GM12878 (cell line): ENCODE measurements at regions not wholly inside any gene's neighbourhood (a gene's known extent, or its start where the extent isn't known, plus 50 kb on each side); places are given as distances from the start of the nearest gene placed in this dataset.

Experiments
- ATAC-seq: fragments of 200-7000 bp; cut with Tn5 transposase; 3 replicates; pipeline ENCODE4 v1.9.1; 2020; ENCODE audit warnings: mild to moderate bottlenecking, moderate library complexity
- BruUV-seq: library from RNA; stranded (reverse); fragments of 400-500 nt; replicated peaks from 2 replicates; lab custom pipeline; 2021; lab: Mats Ljungman, UMichigan
- CTCF ChIA-PET: fragments of 300-600 bp; sonication (Branson Sonifier 250); formaldehyde crosslinking; extraction: SDS; loops from one replicate; lab custom pipeline; 2021; ENCODE audit warnings: inconsistent platforms; lab: Yijun Ruan, JAX
- POLR2A ChIA-PET: fragments of 350-600 bp; formaldehyde crosslinking; extraction: SDS; loops from one replicate; lab custom pipeline; 2021; ENCODE audit warnings: inconsistent platforms; lab: Charles Lee
- RAD21 ChIA-PET: fragments of 300-600 bp; sonication (Branson Sonifier 250); formaldehyde crosslinking; loops from one replicate; lab custom pipeline; 2023; ENCODE audit warnings: antibody characterized with exemption; ENCODE audit not compliant: unreplicated experiment; lab: Charles Lee
- SMC1A ChIA-PET: fragments of 300-600 bp; sonication (Branson Sonifier 250); formaldehyde crosslinking; loops from one replicate; lab custom pipeline; 2023; ENCODE audit not compliant: unreplicated experiment, uncharacterized antibody; lab: Charles Lee
- DNase-seq: peaks from one replicate; pipeline ENCODE4 v3.0.0-alpha.2; 2011; ENCODE audit warnings: low read depth, low spot score
- FAIRE-seq: peaks from 3 replicates; lab custom pipeline; 2011; peaks lifted over from hg19 to GRCh38; lab: Jason Lieb, UNC
- H2AFZ ChIP-seq: 2 replicates; pipeline ENCODE4 v1.6.0; 2011; ENCODE audit warnings: low read depth, low read length, control low read depth; ENCODE audit not compliant: control insufficient read depth
- H3K27ac ChIP-seq: 2 replicates; pipeline ENCODE4 v1.5.1; 2011; ENCODE audit warnings: control low read depth; ENCODE audit not compliant: control insufficient read depth, insufficient read depth
- H3K27me3 ChIP-seq, 2 experiments: replicated peaks in 1 of 2; 2 replicates each; pipeline versions ENCODE4 v1.6.0 to v1.6.1; 2011; ENCODE audit warnings: low read length in 1 of 2; ENCODE audit not compliant: control insufficient read depth in 2 of 2, insufficient read depth in 2 of 2
- H3K36me3 ChIP-seq, 2 experiments: 2 replicates each; pipeline ENCODE4 v1.5.1; 2011; ENCODE audit warnings: low read length in 1 of 2; ENCODE audit not compliant: control insufficient read depth in 2 of 2, insufficient read depth in 2 of 2
- H3K4me1 ChIP-seq: 2 replicates; pipeline ENCODE4 v1.6.1; 2011; ENCODE audit warnings: mild to moderate bottlenecking, low read length, moderate library complexity, mixed read lengths; ENCODE audit not compliant: control insufficient read depth, insufficient read depth
- H3K4me2 ChIP-seq: 2 replicates; pipeline ENCODE4 v1.6.0; 2011; ENCODE audit warnings: control low read depth; ENCODE audit not compliant: control insufficient read depth, insufficient read depth
- H3K4me3 ChIP-seq: fragments of 200-600 bp; sonication (generic); 2 replicates; pipeline ENCODE4 v1.5.1; 2016
- H3K79me2 ChIP-seq: 2 replicates; pipeline ENCODE4 v1.6.0; 2011; ENCODE audit warnings: low read length; ENCODE audit not compliant: control insufficient read depth, insufficient read depth
- H3K9ac ChIP-seq: 2 replicates; pipeline ENCODE4 v1.8.0; 2011; ENCODE audit warnings: low read length, control low read depth, mixed read lengths; ENCODE audit not compliant: control insufficient read depth, insufficient read depth
- H3K9me3 ChIP-seq: replicated peaks from 3 replicates; pipeline ENCODE4 v1.5.1; 2011; ENCODE audit warnings: mild to moderate bottlenecking, low read length; ENCODE audit not compliant: control insufficient read depth, insufficient read depth
- H4K20me1 ChIP-seq: 2 replicates; pipeline ENCODE4 v1.6.0; 2011; ENCODE audit not compliant: control insufficient read depth, insufficient read depth
- BMI1 ChIP-seq: fragments of 450-650 bp; IDR thresholded peaks from 2 replicates; pipeline ENCODE4 v1.6.1; 2016; ENCODE audit warnings: mild to moderate bottlenecking, moderate library complexity, borderline replicate concordance
- CHD4 ChIP-seq: fragments of 200-600 bp; sonication (generic); IDR thresholded peaks from 2 replicates; pipeline ENCODE4 v1.6.1; 2016; ENCODE audit warnings: mild to moderate bottlenecking
- ETV6 ChIP-seq, 2 experiments: fragments of 450-650 bp in 1 of 2; IDR thresholded peaks in 1 of 2; conservative IDR thresholded peaks in 1 of 2; 2 replicates each; pipeline ENCODE4 v1.6.1; 2014; ENCODE audit warnings: antibody characterized with exemption in 1 of 2, borderline replicate concordance in 1 of 2, low read depth in 1 of 2, mild to moderate bottlenecking in 1 of 2, moderate library complexity in 1 of 2
- JUNB ChIP-seq: IDR thresholded peaks from 2 replicates; pipeline ENCODE4 v1.6.1; 2016; ENCODE audit warnings: antibody characterized with exemption, mild to moderate bottlenecking
- LARP7 ChIP-seq: fragments of 450-650 bp; IDR thresholded peaks from 2 replicates; pipeline ENCODE4 v1.6.1; 2017; ENCODE audit warnings: mild to moderate bottlenecking
- MTA3 ChIP-seq: IDR thresholded peaks from 2 replicates; pipeline ENCODE4 v1.6.1; 2012; ENCODE audit warnings: low read length, inconsistent platforms, borderline replicate concordance
- MXI1 ChIP-seq: fragments of 150-350 bp; IDR thresholded peaks from 2 replicates; pipeline ENCODE4 v1.6.1; 2011; ENCODE audit warnings: low read depth, mild to moderate bottlenecking, inconsistent platforms, low read length, improper control_type of control experiment
- MYC ChIP-seq: IDR thresholded peaks from 2 replicates; pipeline ENCODE4 v1.6.1; 2011; ENCODE audit warnings: mild to moderate bottlenecking, low read length, moderate library complexity, inconsistent platforms; ENCODE audit not compliant: insufficient read depth, insufficient replicate concordance, insufficient read length, severe bottlenecking
- NR2C1 ChIP-seq: fragments of 450-650 bp; IDR thresholded peaks from 2 replicates; pipeline ENCODE4 v1.6.1; 2017; ENCODE audit warnings: antibody characterized with exemption, mild to moderate bottlenecking, moderate library complexity
- NR2C2 ChIP-seq: IDR thresholded peaks from 2 replicates; pipeline ENCODE4 v1.6.1; 2011; ENCODE audit warnings: borderline replicate concordance, low read depth; ENCODE audit not compliant: control insufficient read depth, insufficient read length
- NRF1 ChIP-seq: conservative IDR thresholded peaks from 2 replicates; pipeline ENCODE4 v1.6.1; 2011; ENCODE audit warnings: mild to moderate bottlenecking, low read depth, low read length, improper control_type of control experiment
- RAD21 ChIP-seq: IDR thresholded peaks from 2 replicates; pipeline ENCODE4 v1.6.1; 2011; ENCODE audit warnings: mild to moderate bottlenecking, low read depth, low read length, moderate library complexity; ENCODE audit not compliant: insufficient read depth
- RBBP5 ChIP-seq: fragments of 200-600 bp; sonication (generic); conservative IDR thresholded peaks from 2 replicates; pipeline ENCODE4 v1.6.1; 2016
- SIX5 ChIP-seq: IDR thresholded peaks from 2 replicates; pipeline ENCODE4 v1.6.1; 2011; ENCODE audit warnings: mild to moderate bottlenecking, low read depth, low read length, moderate library complexity; ENCODE audit not compliant: severe bottlenecking
- SMAD5 ChIP-seq: IDR thresholded peaks from 2 replicates; pipeline ENCODE4 v1.6.1; 2016; ENCODE audit warnings: antibody characterized with exemption, low read depth
- STAT3 ChIP-seq: IDR thresholded peaks from 2 replicates; pipeline ENCODE4 v1.6.1; 2011; ENCODE audit warnings: low read depth, low read length, improper control_type of control experiment
- SUPT20H ChIP-seq: IDR thresholded peaks from 2 replicates; pipeline ENCODE4 v1.6.1; 2011; ENCODE audit warnings: low read depth, mild to moderate bottlenecking, low read length, moderate library complexity, borderline replicate concordance; ENCODE audit not compliant: control insufficient read depth
- ZNF274 ChIP-seq: IDR thresholded peaks from one replicate; pipeline ENCODE4 v1.8.0; 2011; ENCODE audit not compliant: insufficient read length, insufficient read depth
- ZNF622 ChIP-seq: fragments of 450-650 bp; IDR thresholded peaks from 2 replicates; pipeline ENCODE4 v1.6.1; 2017; ENCODE audit warnings: mild to moderate bottlenecking, inconsistent platforms
- WGBS: methylation state at CpG from one replicate; pipeline ENCODE4 v1.1.6; 2016; ENCODE audit warnings: low lambda C conversion rate; ENCODE audit not compliant: insufficient replicate concordance, insufficient coverage; ENCODE audit errors: missing lambda C conversion rate; 5-methylcytosine and 5-hydroxymethylcytosine counted together
- in situ Hi-C: fragments of 300-500 bp; cut with MboI; formaldehyde crosslinking; loops from 9 replicates; pipeline ENCODE4 v1.14.3; 2018; ENCODE audit warnings: mixed read lengths
- intact Hi-C: fragments of 100-400 bp; cut with micrococcal nuclease; formaldehyde crosslinking; loops from one replicate; pipeline ENCODE4 v1.14.2; 2022; ENCODE audit not compliant: unreplicated experiment
- TF ChIP-seq, protein P1 (sequence below): IDR thresholded peaks from 2 replicates; pipeline ENCODE4 v1.6.1; 2011; ENCODE audit warnings: borderline replicate concordance, low read depth, mild to moderate bottlenecking, moderate library complexity, low read length; ENCODE audit not compliant: insufficient read depth, poor library complexity, severe bottlenecking
- TF ChIP-seq, protein P2 (sequence below): fragments of 450-650 bp; IDR thresholded peaks from 2 replicates; pipeline ENCODE4 v1.6.1; 2018; ENCODE audit warnings: borderline replicate concordance, mild to moderate bottlenecking; ENCODE audit not compliant: partially characterized antibody

DNA sequence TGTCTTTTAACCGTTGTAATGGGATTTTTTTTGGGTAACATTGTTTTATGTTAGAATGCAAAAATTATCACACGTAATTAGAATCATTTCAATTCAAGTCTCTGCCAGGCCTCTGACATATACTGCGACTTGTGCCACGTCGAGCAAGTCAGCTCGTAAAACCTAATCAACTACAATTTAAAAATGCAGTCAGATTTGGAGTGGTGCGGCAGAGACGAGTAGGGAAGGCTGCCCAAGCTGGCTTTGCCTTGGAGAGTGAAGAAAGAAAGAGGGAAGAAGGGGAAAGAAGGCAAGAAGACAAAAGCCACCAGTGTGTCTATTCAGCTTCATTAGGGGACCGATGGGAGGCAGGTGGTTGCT lies 110.7 kb downstream of the MIAT start (continued):
- TF ChIP-seq, protein P1, sequence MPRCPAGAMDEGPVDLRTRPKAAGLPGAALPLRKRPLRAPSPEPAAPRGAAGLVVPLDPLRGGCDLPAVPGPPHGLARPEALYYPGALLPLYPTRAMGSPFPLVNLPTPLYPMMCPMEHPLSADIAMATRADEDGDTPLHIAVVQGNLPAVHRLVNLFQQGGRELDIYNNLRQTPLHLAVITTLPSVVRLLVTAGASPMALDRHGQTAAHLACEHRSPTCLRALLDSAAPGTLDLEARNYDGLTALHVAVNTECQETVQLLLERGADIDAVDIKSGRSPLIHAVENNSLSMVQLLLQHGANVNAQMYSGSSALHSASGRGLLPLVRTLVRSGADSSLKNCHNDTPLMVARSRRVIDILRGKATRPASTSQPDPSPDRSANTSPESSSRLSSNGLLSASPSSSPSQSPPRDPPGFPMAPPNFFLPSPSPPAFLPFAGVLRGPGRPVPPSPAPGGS, result no peak
- TF ChIP-seq, protein P2, sequence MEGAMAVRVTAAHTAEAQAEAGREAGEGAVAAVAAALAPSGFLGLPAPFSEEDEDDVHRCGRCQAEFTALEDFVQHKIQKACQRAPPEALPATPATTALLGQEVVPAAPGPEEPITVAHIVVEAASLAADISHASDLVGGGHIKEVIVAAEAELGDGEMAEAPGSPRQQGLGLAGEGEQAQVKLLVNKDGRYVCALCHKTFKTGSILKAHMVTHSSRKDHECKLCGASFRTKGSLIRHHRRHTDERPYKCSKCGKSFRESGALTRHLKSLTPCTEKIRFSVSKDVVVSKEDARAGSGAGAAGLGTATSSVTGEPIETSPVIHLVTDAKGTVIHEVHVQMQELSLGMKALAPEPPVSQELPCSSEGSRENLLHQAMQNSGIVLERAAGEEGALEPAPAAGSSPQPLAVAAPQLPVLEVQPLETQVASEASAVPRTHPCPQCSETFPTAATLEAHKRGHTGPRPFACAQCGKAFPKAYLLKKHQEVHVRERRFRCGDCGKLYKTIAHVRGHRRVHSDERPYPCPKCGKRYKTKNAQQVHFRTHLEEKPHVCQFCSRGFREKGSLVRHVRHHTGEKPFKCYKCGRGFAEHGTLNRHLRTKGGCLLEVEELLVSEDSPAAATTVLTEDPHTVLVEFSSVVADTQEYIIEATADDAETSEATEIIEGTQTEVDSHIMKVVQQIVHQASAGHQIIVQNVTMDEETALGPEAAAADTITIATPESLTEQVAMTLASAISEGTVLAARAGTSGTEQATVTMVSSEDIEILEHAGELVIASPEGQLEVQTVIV, result no peak
- TF ChIP-seq MYC (no peak), LARP7 (no peak)

DNA sequence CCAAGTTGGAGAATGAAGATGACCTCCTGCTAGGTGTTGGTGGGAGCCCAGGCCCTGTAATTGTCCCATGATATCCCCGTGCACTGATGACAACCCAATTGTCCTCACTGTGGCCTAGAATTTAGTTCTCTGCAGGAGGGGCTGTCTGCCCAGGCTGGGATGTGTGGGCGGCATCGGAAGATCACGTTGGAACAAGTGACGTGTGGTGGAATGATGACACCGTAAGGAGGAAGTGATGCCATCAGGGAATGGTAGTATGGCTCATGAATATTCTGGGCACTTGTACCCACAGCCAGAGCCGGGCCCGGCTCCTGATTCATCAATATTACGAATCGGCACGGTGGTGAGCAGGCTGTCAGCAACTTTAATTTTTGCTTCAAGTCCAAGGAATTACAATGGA lies 111.6 kb downstream of the MIAT start:
- Histone ChIP-seq H3K4me1 (no peaks in the 10 kb centered on the region), H4K20me1 (no peaks in the 10 kb centered on the region), H3K27ac (no peak overlapping the region), H2AFZ (no peak overlapping the region), H3K79me2 (no peaks in the 10 kb centered on the region), H3K9ac (no peak overlapping the region), H3K4me3 (no peak overlapping the region), H3K4me2 (no peak overlapping the region), H3K9me3 (peaks cover 1% of the 10 kb centered on the region; the same call in 2 of the 3 replicates), H3K27me3 (no peaks in the 10 kb centered on the region), H3K36me3 (no peaks in the 10 kb centered on the region)
- WGBS, result 66% methylated on average over 11 of the region's 11 CpGs
- intact Hi-C loops (no loop called here), in situ Hi-C loops (loop anchor here (25.0 kb wide), 1 partner anchor 1243 kb away; no protein-coding TSS in a partner anchor)
- ChIA-PET POLR2A (no interaction called here), SMC1A (interaction anchor here (0.7 kb wide), 1 partner anchor 11 kb away, joined by 3 read pairs; no protein-coding TSS in a partner anchor), CTCF (no interaction called here), RAD21 (no interaction called here)
- no peak for FAIRE-seq
- no peak for ATAC-seq
- BruUV-seq, result no TSS peak
- no peak for DNase-seq
- TF ChIP-seq RBBP5 (no peak), ZNF274 (no peak), SIX5 (no peak), STAT3 (no peak), ETV6 (conservative IDR thresholded peaks at IDR 0.05 in 1 of 2, IDR thresholded peaks at IDR 0.05 in 1 of 2; ENCODE audit: borderline replicate concordance in 1 of 2, low read depth in 1 of 2) (no peak), NR2C1 (no peak), ZNF622 (no peak), NR2C2 (no peak), JUNB (no peak), SUPT20H (no peak), RAD21 (no peak), MTA3 (no peak), SMAD5 (no peak), NRF1 (no peak), MXI1 (no peak), BMI1 (no peak), CHD4 (no peak)
